Neural progenitor cell (in vitro differentiated cells): ENCODE measurements at regions not wholly inside any gene's neighbourhood (a gene's known extent, or its start where the extent isn't known, plus 50 kb on each side); places are given as distances from the start of the nearest gene placed in this dataset.

ENCODE experiments used
- CTCF ChIP-seq: fragments of 200-600 bp; sonication (generic); IDR thresholded peaks from 2 replicates; pipeline ENCODE4 v1.5.1; 2017; ENCODE audit warnings: antibody characterized with exemption, mild to moderate bottlenecking
- EZH2 ChIP-seq: fragments of 200-600 bp; sonication (generic); IDR thresholded peaks from 2 replicates; pipeline ENCODE4 v1.6.1; 2017; ENCODE audit warnings: antibody characterized with exemption, mild to moderate bottlenecking, moderate library complexity

GRCh38 chr7:25493805-25494366 lies 265.6 kb upstream of the NPVF start:
- no peak for TF ChIP-seq EZH2
- TF ChIP-seq CTCF, result no peak
